ENCODE measurements at regions not wholly inside any gene's neighbourhood (a gene's known extent, or its start where the extent isn't known, plus 50 kb on each side); places are given as distances from the start of the nearest gene placed in this dataset.

DNA sequence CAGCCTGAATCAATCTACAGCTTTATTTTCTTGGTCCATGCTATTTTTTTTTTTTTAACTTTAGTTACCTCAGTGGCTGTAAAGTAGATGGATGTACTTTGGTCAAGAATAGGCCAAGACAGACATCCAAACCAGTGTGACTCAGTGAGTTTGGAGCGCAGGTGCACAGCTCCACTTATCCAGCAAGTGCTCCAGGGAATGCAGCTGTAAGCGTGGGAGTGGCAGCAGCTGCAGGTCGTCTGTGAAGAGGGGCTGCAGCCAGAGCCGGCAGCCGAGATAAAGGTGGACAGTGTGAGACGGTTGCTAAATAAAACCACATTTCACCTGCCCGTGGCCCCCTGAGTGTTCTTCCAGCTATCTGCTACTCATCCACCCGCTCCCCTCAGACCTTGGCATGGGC lies 1018.7 kb downstream of the AACS start:
- no peak for DNase-seq
- no peak overlapping the region for H3K4me3 ChIP-seq
- H3K4me1 ChIP-seq = no peaks in the 10 kb centered on the region
- no peaks in the 10 kb centered on the region for H3K27me3 ChIP-seq
- 72 to 81% (median 79%) methylated on average over 8 of the region's 8 CpGs for WGBS, 5 donors
- peaks cover 0 to 13% (median 4%) of the 10 kb centered on the region in 4 donors for H3K9me3 ChIP-seq
- H3K36me3 ChIP-seq = no peaks in the 10 kb centered on the region
- intact Hi-C loops (cut with DNase I; ENCODE audit: low total_unique reads) = no loop called here
- TF ChIP-seq POLR2AphosphoS5 (IDR thresholded peaks at IDR 0.05) (no peak), EP300 (IDR thresholded peaks at IDR 0.05) (no peak)
- TF ChIP-seq, protein P1, sequence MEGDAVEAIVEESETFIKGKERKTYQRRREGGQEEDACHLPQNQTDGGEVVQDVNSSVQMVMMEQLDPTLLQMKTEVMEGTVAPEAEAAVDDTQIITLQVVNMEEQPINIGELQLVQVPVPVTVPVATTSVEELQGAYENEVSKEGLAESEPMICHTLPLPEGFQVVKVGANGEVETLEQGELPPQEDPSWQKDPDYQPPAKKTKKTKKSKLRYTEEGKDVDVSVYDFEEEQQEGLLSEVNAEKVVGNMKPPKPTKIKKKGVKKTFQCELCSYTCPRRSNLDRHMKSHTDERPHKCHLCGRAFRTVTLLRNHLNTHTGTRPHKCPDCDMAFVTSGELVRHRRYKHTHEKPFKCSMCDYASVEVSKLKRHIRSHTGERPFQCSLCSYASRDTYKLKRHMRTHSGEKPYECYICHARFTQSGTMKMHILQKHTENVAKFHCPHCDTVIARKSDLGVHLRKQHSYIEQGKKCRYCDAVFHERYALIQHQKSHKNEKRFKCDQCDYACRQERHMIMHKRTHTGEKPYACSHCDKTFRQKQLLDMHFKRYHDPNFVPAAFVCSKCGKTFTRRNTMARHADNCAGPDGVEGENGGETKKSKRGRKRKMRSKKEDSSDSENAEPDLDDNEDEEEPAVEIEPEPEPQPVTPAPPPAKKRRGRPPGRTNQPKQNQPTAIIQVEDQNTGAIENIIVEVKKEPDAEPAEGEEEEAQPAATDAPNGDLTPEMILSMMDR (IDR thresholded peaks at IDR 0.05) = no peak
- H3K27ac ChIP-seq = no peak overlapping the region

DNA sequence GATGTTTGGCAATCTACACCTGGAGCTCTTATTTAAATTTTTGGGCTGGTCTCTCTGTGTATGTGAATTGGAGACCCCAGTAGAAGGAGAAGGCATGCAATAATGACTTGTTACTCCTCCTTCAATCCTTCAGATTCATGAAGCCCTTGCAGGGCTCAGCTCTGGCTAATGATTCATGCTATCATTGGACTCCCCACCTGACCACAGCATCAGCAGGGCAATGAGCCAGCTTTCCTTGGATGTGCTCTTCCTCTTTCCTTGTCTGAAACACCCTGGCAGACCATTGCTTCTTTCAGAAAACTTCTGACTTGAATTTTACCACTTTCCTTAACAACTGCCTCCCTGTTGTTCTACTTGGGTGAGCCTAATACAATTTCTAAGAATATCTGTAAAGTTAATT lies 1019.2 kb downstream of the AACS start:
- H3K4me1 ChIP-seq = no peaks in the 10 kb centered on the region
- no peak for DNase-seq

DNA sequence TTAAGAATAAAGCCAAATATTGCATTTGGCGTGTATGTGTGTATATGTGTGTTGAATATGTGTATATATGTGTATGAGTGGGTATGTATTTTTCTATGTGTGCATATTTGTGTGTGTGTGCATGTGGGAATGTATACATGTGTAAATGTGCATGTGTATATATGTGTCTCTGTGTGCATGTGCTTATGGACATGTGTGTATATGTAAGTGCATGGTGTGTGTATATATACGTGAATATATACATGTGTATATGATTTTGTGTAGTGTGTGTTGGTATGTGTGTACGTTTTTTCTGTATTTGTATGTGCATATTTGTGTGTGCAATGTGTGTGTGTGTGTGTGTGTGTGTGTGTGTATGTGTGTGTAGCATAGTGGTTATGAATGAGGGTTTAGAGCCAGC lies 1021.0 kb downstream of the AACS start:
- Histone ChIP-seq H3K27ac (no peak overlapping the region), H3K36me3 (no peaks in the 10 kb centered on the region), H3K27me3 (no peaks in the 10 kb centered on the region), H3K4me1 (no peaks in the 10 kb centered on the region), H3K4me3 (no peak overlapping the region), H3K9me3 (peaks cover 0 to 18% (median 4%) of the 10 kb centered on the region in 4 donors)
- no peak for DNase-seq
- TF ChIP-seq POLR2AphosphoS5 (IDR thresholded peaks at IDR 0.05) (no peak), POLR2A (IDR thresholded peaks at IDR 0.05) (no peak), EP300 (IDR thresholded peaks at IDR 0.05) (no peak)
- TF ChIP-seq, protein P1 (IDR thresholded peaks at IDR 0.05) = no peak
- 9 to 71% (median 42%) methylated on average over 3 of the region's 3 CpGs for WGBS, 5 donors
- intact Hi-C loops (cut with DNase I; ENCODE audit: low total_unique reads) = no loop called here

More for the DNA sequence above, 1019.2 kb downstream of the AACS start:
- intact Hi-C loops (cut with DNase I; ENCODE audit: low total_unique reads) = no loop called here
- Histone ChIP-seq H3K4me3 (no peak overlapping the region), H3K36me3 (no peaks in the 10 kb centered on the region), H3K27me3 (no peaks in the 10 kb centered on the region), H3K27ac (no peak overlapping the region), H3K9me3 (peaks cover 0 to 13% (median 4%) of the 10 kb centered on the region in 4 donors)
- TF ChIP-seq, protein P1 (IDR thresholded peaks at IDR 0.05) = no peak
- TF ChIP-seq POLR2AphosphoS5 (IDR thresholded peaks at IDR 0.05) = no peak
- no peak for TF ChIP-seq EP300 (IDR thresholded peaks at IDR 0.05)
- TF ChIP-seq POLR2A (IDR thresholded peaks at IDR 0.05) = no peak

DNA sequence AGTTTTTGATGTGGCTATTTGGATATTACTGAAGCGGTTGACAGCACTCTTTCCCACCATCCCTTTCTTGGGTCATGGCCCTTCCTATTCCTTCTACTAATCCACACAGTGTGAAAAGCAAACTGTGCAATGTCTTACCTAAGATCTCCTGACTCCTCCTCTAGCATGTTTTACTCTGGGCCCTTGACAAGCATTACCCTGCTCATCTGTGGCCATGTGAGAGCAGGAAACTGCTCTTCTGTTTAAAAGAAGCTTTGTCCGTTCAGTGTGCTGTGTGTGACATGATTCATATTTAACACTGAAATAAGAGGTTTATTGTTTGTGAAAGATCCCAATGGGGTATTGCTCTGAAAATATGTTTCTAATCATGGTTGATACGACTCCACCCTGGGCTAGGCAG lies 1022.5 kb downstream of the AACS start:
- DNase-seq = no peak
- Histone ChIP-seq H3K4me1 (no peaks in the 10 kb centered on the region), H3K9me3 (peaks cover 0 to 24% (median 4%) of the 10 kb centered on the region in 4 donors), H3K4me3 (no peak overlapping the region), H3K36me3 (no peaks in the 10 kb centered on the region), H3K27ac (no peak overlapping the region), H3K27me3 (no peaks in the 10 kb centered on the region)
- TF ChIP-seq POLR2AphosphoS5 (IDR thresholded peaks at IDR 0.05) (no peak), POLR2A (IDR thresholded peaks at IDR 0.05) (no peak), EP300 (IDR thresholded peaks at IDR 0.05) (no peak)
- TF ChIP-seq, protein P1 (IDR thresholded peaks at IDR 0.05) = no peak
- intact Hi-C loops (cut with DNase I; ENCODE audit: low total_unique reads) = no loop called here
- WGBS, 5 donors = 60 to 74% (median 68%) methylated on average over 3 of the region's 3 CpGs

Measured in stomach (tissue), 8 donors.